ENCODE measurements at regions not wholly inside any gene's neighbourhood (a gene's known extent, or its start where the extent isn't known, plus 50 kb on each side); places are given as distances from the start of the nearest gene placed in this dataset.

- no peak for TF ChIP-seq FOXM1 (IDR thresholded peaks at IDR 0.05; ENCODE audit: borderline replicate concordance, low read depth)
- TF ChIP-seq, protein P1, sequence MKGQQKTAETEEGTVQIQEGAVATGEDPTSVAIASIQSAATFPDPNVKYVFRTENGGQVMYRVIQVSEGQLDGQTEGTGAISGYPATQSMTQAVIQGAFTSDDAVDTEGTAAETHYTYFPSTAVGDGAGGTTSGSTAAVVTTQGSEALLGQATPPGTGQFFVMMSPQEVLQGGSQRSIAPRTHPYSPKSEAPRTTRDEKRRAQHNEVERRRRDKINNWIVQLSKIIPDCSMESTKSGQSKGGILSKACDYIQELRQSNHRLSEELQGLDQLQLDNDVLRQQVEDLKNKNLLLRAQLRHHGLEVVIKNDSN (IDR thresholded peaks at IDR 0.05) = no peak
- no peak for TF ChIP-seq CEBPB (IDR thresholded peaks at IDR 0.05)
- TF ChIP-seq MAX (IDR thresholded peaks at IDR 0.05) = no peak
- TF ChIP-seq TEAD4 (IDR thresholded peaks at IDR 0.05) = no peak
- TF ChIP-seq YY1 (IDR thresholded peaks at IDR 0.05; ENCODE audit: low read depth) = no peak
- TF ChIP-seq EP300 (IDR thresholded peaks at IDR 0.05; ENCODE audit: borderline replicate concordance) = no peak
- TF ChIP-seq NFIC (IDR thresholded peaks at IDR 0.05) = no peak
- no peak for TF ChIP-seq TAF1 (IDR thresholded peaks at IDR 0.05; ENCODE audit: low read depth)
- no peak for TF ChIP-seq RAD21 (IDR thresholded peaks at IDR 0.05; ENCODE audit: low read depth)
- TF ChIP-seq ZBTB7A (IDR thresholded peaks at IDR 0.05; ENCODE audit: low read depth) = no peak
- no peak for TF ChIP-seq TCF12 (IDR thresholded peaks at IDR 0.05; ENCODE audit: low read depth)
Observed at GRCh38 chr20:47429409-47429808, 72.3 kb upstream of the NCOA3 start.

- no peak for TF ChIP-seq CEBPB (IDR thresholded peaks at IDR 0.05)
- TF ChIP-seq RAD21 (IDR thresholded peaks at IDR 0.05; ENCODE audit: low read depth) = no peak
- no peak for TF ChIP-seq FOXM1 (IDR thresholded peaks at IDR 0.05; ENCODE audit: borderline replicate concordance, low read depth)
- TF ChIP-seq MAX (IDR thresholded peaks at IDR 0.05) = no peak
- TF ChIP-seq TEAD4 (IDR thresholded peaks at IDR 0.05) = no peak
- TF ChIP-seq EP300 (IDR thresholded peaks at IDR 0.05; ENCODE audit: borderline replicate concordance) = no peak
- TF ChIP-seq TCF12 (IDR thresholded peaks at IDR 0.05; ENCODE audit: low read depth) = no peak
- no peak for TF ChIP-seq ZBTB7A (IDR thresholded peaks at IDR 0.05; ENCODE audit: low read depth)
- TF ChIP-seq NFIC (IDR thresholded peaks at IDR 0.05) = no peak
- TF ChIP-seq EGR1 (IDR thresholded peaks at IDR 0.05) = no peak
- TF ChIP-seq CREB1 (IDR thresholded peaks at IDR 0.05; ENCODE audit: low read depth) = no peak
- TF ChIP-seq TAF1 (IDR thresholded peaks at IDR 0.05; ENCODE audit: low read depth) = no peak
- TF ChIP-seq, protein P1 (IDR thresholded peaks at IDR 0.05) = no peak
Observed at GRCh38 chr20:47430862-47431588, 70.7 kb upstream of the NCOA3 start.

DNA sequence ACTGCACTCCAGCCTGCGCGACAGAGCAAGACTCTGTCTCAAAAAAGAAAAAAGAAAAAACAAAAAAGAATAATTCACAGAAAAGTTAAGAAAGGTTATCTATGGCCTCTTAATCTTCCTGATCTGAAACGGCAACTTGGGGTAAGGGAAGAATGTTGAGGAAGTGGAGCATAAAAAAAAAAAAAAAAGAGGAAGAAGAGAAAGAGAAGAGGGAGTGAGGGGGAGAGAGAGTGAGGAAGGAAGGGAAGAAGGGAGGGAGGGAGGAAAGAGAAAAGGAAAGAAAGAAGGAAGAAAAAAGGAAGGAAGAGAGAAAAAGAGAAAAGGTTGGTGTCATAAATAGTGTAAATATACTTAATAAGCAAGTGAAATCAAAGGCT is 68.9 kb upstream of the NCOA3 start:
- TF ChIP-seq ZBTB7A (IDR thresholded peaks at IDR 0.05; ENCODE audit: low read depth) (no peak), RAD21 (IDR thresholded peaks at IDR 0.05; ENCODE audit: low read depth) (no peak), YY1 (IDR thresholded peaks at IDR 0.05; ENCODE audit: low read depth) (no peak), FOXM1 (IDR thresholded peaks at IDR 0.05; ENCODE audit: borderline replicate concordance, low read depth) (no peak), TAF1 (IDR thresholded peaks at IDR 0.05; ENCODE audit: low read depth) (no peak), MAX (IDR thresholded peaks at IDR 0.05) (no peak), CEBPB (IDR thresholded peaks at IDR 0.05) (no peak), REST (IDR thresholded peaks at IDR 0.05; ENCODE audit: low read depth) (no peak), EP300 (IDR thresholded peaks at IDR 0.05; ENCODE audit: borderline replicate concordance) (no peak), CREB1 (IDR thresholded peaks at IDR 0.05; ENCODE audit: low read depth) (no peak), TCF12 (IDR thresholded peaks at IDR 0.05; ENCODE audit: low read depth) (no peak), NFIC (IDR thresholded peaks at IDR 0.05) (no peak), EGR1 (IDR thresholded peaks at IDR 0.05) (no peak), TEAD4 (IDR thresholded peaks at IDR 0.05) (no peak)
- TF ChIP-seq, protein P1 (IDR thresholded peaks at IDR 0.05) = no peak

DNA sequence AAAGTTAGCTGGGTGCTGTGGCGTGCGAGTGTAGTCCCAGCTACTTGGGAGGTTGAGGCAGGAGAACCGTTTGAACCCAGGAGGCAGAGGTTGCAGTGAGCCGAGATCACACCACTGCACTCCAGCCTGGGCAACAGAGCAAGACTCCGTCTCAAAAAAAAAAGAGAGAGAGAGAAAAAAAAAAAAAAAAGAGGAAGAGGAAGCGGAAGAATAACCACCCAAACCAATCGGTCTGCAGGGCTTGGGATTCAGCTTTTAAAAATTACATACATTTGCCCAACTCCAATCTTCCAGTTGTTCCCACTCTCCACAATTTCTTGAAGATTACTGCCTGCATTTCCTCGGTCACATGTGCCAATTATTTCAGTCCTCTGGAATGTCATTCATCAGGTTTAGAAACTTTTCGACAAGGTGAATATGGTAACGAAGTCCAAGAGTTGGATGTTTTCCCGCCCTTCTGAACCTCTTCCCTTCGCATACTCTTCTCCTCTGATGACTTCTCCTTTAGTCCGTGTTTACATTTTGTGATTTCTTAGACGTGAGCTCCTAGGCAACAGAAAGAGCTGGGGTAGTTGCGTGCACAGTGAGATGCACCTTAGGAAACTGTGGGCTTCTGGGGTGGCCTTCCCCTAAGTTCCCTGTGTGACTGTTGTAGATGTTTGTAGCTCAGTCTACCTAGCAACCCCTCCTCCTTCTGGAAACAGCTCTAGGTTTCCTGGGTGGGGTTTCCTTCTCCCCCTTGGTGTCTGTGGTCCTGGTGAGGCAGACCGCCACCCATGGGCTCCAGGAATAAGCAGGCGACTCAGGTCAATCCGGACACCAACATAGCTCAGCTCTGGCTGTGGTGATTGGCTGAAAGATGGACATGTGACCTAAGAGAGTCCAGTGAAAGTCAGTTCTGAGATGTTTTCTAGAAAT is 63.0 kb upstream of the NCOA3 start:
- TF ChIP-seq TCF12 (IDR thresholded peaks at IDR 0.05; ENCODE audit: low read depth) (no peak), NFIC (IDR thresholded peaks at IDR 0.05) (peak; percentile 49; the same call in 1 of the 2 replicates), ZBTB7A (IDR thresholded peaks at IDR 0.05; ENCODE audit: low read depth) (no peak), MAX (IDR thresholded peaks at IDR 0.05) (peak; percentile 84), TEAD4 (IDR thresholded peaks at IDR 0.05) (peak; percentile 85), FOXM1 (IDR thresholded peaks at IDR 0.05; ENCODE audit: borderline replicate concordance, low read depth) (no peak), EGR1 (IDR thresholded peaks at IDR 0.05) (no peak), RAD21 (IDR thresholded peaks at IDR 0.05; ENCODE audit: low read depth) (no peak), YY1 (IDR thresholded peaks at IDR 0.05; ENCODE audit: low read depth) (no peak), REST (IDR thresholded peaks at IDR 0.05; ENCODE audit: low read depth) (no peak), TAF1 (IDR thresholded peaks at IDR 0.05; ENCODE audit: low read depth) (no peak), CREB1 (IDR thresholded peaks at IDR 0.05; ENCODE audit: low read depth) (no peak), EP300 (IDR thresholded peaks at IDR 0.05; ENCODE audit: borderline replicate concordance) (peak; percentile 55; the same call in 1 of the 2 replicates), CEBPB (IDR thresholded peaks at IDR 0.05) (no peak)
- TF ChIP-seq, protein P1 (IDR thresholded peaks at IDR 0.05) = peak; percentile 90
